Tibial nerve (tissue), 4 donors: ENCODE measurements at regions not wholly inside any gene's neighbourhood (a gene's known extent, or its start where the extent isn't known, plus 50 kb on each side); places are given as distances from the start of the nearest gene placed in this dataset.

Source experiments
- DNase-seq, 2 donors: peaks; one replicate each; pipeline ENCODE4 v3.0.0-alpha.2; 2019; ENCODE audit warnings: low spot score in 2 of 2
- H3K27ac ChIP-seq, 4 donors: fragments of 200-600 bp; sonication (generic) in 3 of 4; one replicate each; pipeline ENCODE4 v1.5.1; 2017 to 2019; ENCODE audit warnings: mild to moderate bottlenecking in 1 of 4
- H3K27me3 ChIP-seq, 2 donors: fragments of 200-600 bp; sonication (generic) in 1 of 2; one replicate each; pipeline versions ENCODE4 v1.5.1 to v1.6.0; 2017 to 2019
- H3K36me3 ChIP-seq, 3 donors: fragments of 200-600 bp; sonication (generic); one replicate each; pipeline ENCODE4 v1.5.1; 2018 to 2019
- H3K4me1 ChIP-seq, 4 donors: fragments of 200-600 bp; sonication (generic) in 3 of 4; one replicate each; pipeline ENCODE4 v1.5.1; 2017 to 2019
- H3K4me3 ChIP-seq, 4 donors: fragments of 200-600 bp; sonication (generic) in 3 of 4; one replicate each; pipeline ENCODE4 v1.5.1; 2017 to 2019; ENCODE audit warnings: mild to moderate bottlenecking in 1 of 4, moderate library complexity in 1 of 4
- H3K9me3 ChIP-seq, 4 donors: fragments of 200-600 bp; sonication (generic) in 3 of 4; one replicate each; pipeline ENCODE4 v1.5.1; 2017 to 2019
- CTCF ChIP-seq, 5 experiments: fragments of 200-600 bp in 3 of 5; fragments of 450-650 bp in 2 of 5; sonication (generic) in 3 of 5; IDR thresholded peaks; one replicate each; pipeline ENCODE4 v1.5.1; 2016 to 2019; ENCODE audit warnings: antibody characterized with exemption in 5 of 5, mild to moderate bottlenecking in 3 of 5, moderate library complexity in 2 of 5
- EP300 ChIP-seq, 2 donors: sonication (generic); formaldehyde crosslinking; IDR thresholded peaks; one replicate each; pipeline ENCODE4 v1.6.1; 2017; ENCODE audit warnings: antibody characterized with exemption in 2 of 2, mild to moderate bottlenecking in 1 of 2
- POLR2A ChIP-seq, 2 donors: fragments of 450-650 bp; IDR thresholded peaks; one replicate each; pipeline ENCODE4 v1.6.1; 2017; ENCODE audit warnings: antibody characterized with exemption in 2 of 2, mild to moderate bottlenecking in 2 of 2, moderate library complexity in 2 of 2
- WGBS, 2 donors: methylation state at CpG; one replicate each; pipeline ENCODE4 v1.1.5; 2018; 5-methylcytosine and 5-hydroxymethylcytosine counted together

- H3K27me3 ChIP-seq: no peaks in the 10 kb centered on the region
- H3K4me3 ChIP-seq: no peak overlapping the region
- no peaks in the 10 kb centered on the region for H3K36me3 ChIP-seq
- DNase-seq: no peak
- H3K27ac ChIP-seq: no peak overlapping the region
- TF ChIP-seq POLR2A (IDR thresholded peaks at IDR 0.05) (no peak), EP300 (IDR thresholded peaks at IDR 0.05) (no peak), CTCF (IDR thresholded peaks at IDR 0.05) (no peak)
- 59 to 61% methylated on average over 3 of the region's 3 CpGs for WGBS, 2 donors
- peaks cover 0 to 6% (median 1%) of the 10 kb centered on the region in 4 donors for H3K9me3 ChIP-seq
- no peaks in the 10 kb centered on the region for H3K4me1 ChIP-seq
Measured at GRCh38 chr14:38752750-38753149, 350.3 kb downstream of the SEC23A start.

DNA sequence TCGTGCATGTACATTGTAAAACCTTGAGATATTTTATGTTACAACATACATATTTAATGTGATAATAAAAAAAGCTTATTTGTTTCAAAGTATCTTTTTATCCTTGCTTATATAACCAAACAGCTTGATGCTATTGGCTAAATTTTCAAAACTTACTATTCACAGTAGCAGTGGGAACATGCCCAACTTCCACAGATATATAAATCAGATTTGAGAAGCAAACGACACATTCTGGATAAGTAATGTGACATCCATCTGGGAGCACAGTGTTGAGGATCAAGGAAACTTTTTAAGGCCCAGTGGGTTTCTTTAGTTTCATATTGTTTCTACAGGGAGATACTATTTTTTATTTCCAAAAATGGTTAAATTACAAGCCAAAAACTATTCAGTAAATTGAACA, 350.7 kb downstream of the SEC23A start:
- 75 to 85% methylated on average over 2 of the region's 2 CpGs for WGBS, 2 donors

DNA sequence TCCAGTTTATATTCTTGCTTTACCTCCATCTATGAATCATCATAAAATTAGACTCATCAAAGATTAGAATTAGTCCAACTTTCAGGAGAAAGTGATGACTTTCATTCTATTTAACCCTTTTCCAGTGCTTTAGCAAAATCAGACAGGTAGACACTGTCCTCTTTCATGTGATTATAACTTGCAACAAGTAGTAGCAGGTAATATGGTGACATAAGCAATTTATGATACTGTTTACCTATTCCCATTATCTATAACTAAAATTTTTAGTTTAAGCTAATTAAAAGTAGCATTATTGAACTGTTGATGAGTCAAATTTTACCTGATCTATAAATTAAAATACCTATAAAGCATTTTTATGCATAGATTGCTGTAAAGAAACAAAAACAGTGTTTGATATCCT, 351.6 kb downstream of the SEC23A start:
- peaks cover 0 to 6% (median 1%) of the 10 kb centered on the region in 4 donors for H3K9me3 ChIP-seq
- DNase-seq: no peak
- H3K4me1 ChIP-seq: no peaks in the 10 kb centered on the region
- no peaks in the 10 kb centered on the region for H3K36me3 ChIP-seq
- TF ChIP-seq EP300 (IDR thresholded peaks at IDR 0.05) (no peak), CTCF (IDR thresholded peaks at IDR 0.05) (no peak), POLR2A (IDR thresholded peaks at IDR 0.05) (no peak)
- no peak overlapping the region for H3K27ac ChIP-seq
- no peak overlapping the region for H3K4me3 ChIP-seq
- no peaks in the 10 kb centered on the region for H3K27me3 ChIP-seq

More for the DNA sequence above, 350.7 kb downstream of the SEC23A start:
- no peak overlapping the region for H3K4me3 ChIP-seq
- H3K27me3 ChIP-seq: no peaks in the 10 kb centered on the region
- no peak overlapping the region for H3K27ac ChIP-seq
- H3K4me1 ChIP-seq: no peaks in the 10 kb centered on the region
- TF ChIP-seq EP300 (IDR thresholded peaks at IDR 0.05): no peak
- no peak for TF ChIP-seq CTCF (IDR thresholded peaks at IDR 0.05)
- no peak for TF ChIP-seq POLR2A (IDR thresholded peaks at IDR 0.05)
- peaks cover 0 to 6% (median 1%) of the 10 kb centered on the region in 4 donors for H3K9me3 ChIP-seq
- no peak for DNase-seq
- H3K36me3 ChIP-seq: no peaks in the 10 kb centered on the region

DNA sequence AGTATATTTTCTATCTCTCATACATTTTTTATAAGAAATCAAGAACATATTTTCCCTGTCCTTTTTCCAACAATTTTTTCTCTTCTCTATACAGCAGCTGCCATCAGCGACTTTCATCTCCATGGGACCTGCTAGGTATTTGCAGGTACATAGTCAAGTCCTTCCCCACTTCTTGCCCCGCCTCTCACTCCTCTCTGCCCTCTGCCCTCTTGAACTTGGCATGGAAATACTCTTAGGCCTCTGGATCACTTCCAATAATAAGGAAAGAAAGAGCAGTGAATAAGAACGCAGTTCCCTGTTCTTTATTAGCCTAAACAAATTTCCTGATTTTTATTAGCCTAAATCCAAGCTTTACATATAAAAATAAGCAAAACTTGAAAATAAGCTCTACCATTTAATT, 353.1 kb downstream of the SEC23A start:
- DNase-seq: no peak
- Histone ChIP-seq H3K36me3 (no peaks in the 10 kb centered on the region), H3K27ac (no peak overlapping the region), H3K4me1 (no peaks in the 10 kb centered on the region), H3K9me3 (peaks cover 0 to under 1% (median 0%) of the 10 kb centered on the region in 4 donors), H3K4me3 (no peak overlapping the region), H3K27me3 (no peaks in the 10 kb centered on the region)
- 55 to 58% methylated on average over 3 of the region's 3 CpGs for WGBS, 2 donors
- TF ChIP-seq EP300 (IDR thresholded peaks at IDR 0.05) (no peak), POLR2A (IDR thresholded peaks at IDR 0.05) (no peak), CTCF (IDR thresholded peaks at IDR 0.05) (no peak)

DNA sequence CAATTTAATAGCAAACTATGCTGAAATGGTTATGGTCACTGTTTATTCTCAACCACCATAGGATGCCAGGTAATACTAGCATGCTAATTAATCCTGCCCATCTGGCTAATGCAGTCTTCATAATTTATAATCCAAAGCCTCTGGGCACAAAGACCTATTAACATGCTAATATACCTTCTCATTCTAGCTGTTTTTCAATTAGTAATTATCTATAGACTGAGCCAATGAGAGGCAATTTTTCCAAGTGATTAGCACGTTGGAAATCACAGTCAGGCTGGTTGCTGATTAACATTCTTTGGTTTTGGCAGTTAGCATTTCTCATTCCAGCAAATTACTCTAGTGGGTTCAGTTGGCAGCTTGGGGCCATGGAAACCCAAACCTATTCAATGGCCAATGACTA, 357.2 kb downstream of the SEC23A start:
- Histone ChIP-seq H3K9me3 (no peaks in the 10 kb centered on the region), H3K4me1 (no peaks in the 10 kb centered on the region), H3K36me3 (no peaks in the 10 kb centered on the region), H3K27ac (no peak overlapping the region), H3K4me3 (no peak overlapping the region), H3K27me3 (no peaks in the 10 kb centered on the region)
- 42 to 50% methylated on average over 1 of the region's 1 CpG for WGBS, 2 donors
- TF ChIP-seq EP300 (IDR thresholded peaks at IDR 0.05): no peak
- DNase-seq: no peak

GRCh38 chr14:38743966-38744584, 359.0 kb downstream of the SEC23A start:
- no peak overlapping the region for H3K27ac ChIP-seq
- no peaks in the 10 kb centered on the region for H3K9me3 ChIP-seq
- no peak for DNase-seq
- H3K36me3 ChIP-seq: no peaks in the 10 kb centered on the region
- TF ChIP-seq CTCF (IDR thresholded peaks at IDR 0.05): no peak
- TF ChIP-seq POLR2A (IDR thresholded peaks at IDR 0.05): no peak
- no peak for TF ChIP-seq EP300 (IDR thresholded peaks at IDR 0.05)
- H3K4me1 ChIP-seq: no peaks in the 10 kb centered on the region
- no peaks in the 10 kb centered on the region for H3K27me3 ChIP-seq
- H3K4me3 ChIP-seq: no peak overlapping the region
- WGBS, 2 donors: 78 to 84% methylated on average over 7 of the region's 7 CpGs
